ENCODE measurements at regions not wholly inside any gene's neighbourhood (a gene's known extent, or its start where the extent isn't known, plus 50 kb on each side); places are given as distances from the start of the nearest gene placed in this dataset.
"Not testable (repeated sequence)": the region's sequence is repeated elsewhere in the genome, so short reads cannot be mapped to it uniquely, and the experiment has no call there.

DNA sequence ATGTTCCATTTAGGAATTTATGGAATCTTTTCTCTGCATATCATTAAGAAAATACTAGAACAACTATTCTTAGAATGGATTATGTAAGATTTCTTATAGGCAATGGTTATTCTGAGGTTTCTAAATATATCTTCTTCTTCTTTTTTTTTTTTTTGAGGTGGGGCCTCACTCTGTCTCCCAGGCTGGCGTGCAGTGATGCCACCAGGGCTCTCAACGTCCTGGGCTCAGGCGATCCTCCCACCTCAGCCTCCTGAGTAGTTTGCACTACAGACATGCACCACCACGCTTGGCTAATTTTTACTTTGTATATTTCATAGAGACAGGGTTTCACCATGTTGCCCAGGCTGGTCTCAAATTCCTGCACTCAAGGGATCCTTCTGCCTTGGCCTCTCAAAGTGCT, 137.2 kb downstream of the SREK1 start:
- no peak overlapping the region for H3K27ac Mint-ChIP-seq
- H3K9me3 Mint-ChIP-seq = no peaks in the 10 kb centered on the region
- peaks cover 0 to 11% (median 4%) of the 10 kb centered on the region in 3 donors for H3K27me3 Mint-ChIP-seq (ENCODE audit: low read depth in 3 of 3)
- H3K4me3 Mint-ChIP-seq = no peak overlapping the region
- H3K4me1 Mint-ChIP-seq = no peaks in the 10 kb centered on the region
- H3K36me3 Mint-ChIP-seq = no peaks in the 10 kb centered on the region
- DNase-seq = no peak

DNA sequence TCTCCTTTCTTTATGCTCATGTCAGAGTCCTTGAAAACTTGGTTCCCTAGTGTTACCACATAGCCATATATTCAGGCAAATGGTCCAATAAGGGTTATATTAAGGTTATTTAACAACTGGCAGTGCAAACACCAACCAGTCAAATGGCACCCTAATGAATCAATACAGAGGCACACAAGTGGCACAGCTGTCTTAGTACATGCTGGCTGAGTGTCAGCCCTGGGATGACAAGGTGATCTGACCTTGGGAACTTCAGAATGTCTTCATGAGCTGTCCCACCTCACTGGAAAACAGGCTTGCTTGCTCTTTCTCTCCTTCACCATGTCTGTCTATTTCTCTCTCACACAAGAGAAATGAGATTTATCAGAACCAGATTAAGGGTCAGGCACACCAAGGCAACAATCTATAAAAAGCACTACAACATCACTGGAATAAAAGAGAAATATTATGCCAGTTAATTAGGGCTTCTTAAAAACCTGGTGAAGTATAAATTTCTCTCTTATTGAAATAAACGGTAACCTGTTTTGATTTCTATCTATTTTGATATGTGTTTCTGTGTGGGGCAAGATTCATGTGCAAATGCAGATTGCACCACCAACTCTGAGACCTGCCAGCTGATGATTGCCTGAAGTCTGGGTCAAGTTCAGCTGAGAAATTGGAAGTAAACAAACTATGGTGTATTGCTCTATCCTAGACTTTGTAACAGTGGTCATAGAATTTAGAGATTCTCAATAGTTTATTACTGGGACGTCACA, 140.7 kb downstream of the SREK1 start:
- H3K9me3 Mint-ChIP-seq = peaks cover 0 to 1% (median 0%) of the 10 kb centered on the region in 6 donors
- no peak overlapping the region for H3K27ac Mint-ChIP-seq
- H3K4me1 Mint-ChIP-seq = no peaks in the 10 kb centered on the region
- DNase-seq = no peak
- no peak overlapping the region for H3K4me3 Mint-ChIP-seq
- no peaks in the 10 kb centered on the region for H3K36me3 Mint-ChIP-seq
- H3K27me3 Mint-ChIP-seq (ENCODE audit: low read depth in 3 of 3) = peaks cover 0 to 4% (median 0%) of the 10 kb centered on the region in 3 donors

DNA sequence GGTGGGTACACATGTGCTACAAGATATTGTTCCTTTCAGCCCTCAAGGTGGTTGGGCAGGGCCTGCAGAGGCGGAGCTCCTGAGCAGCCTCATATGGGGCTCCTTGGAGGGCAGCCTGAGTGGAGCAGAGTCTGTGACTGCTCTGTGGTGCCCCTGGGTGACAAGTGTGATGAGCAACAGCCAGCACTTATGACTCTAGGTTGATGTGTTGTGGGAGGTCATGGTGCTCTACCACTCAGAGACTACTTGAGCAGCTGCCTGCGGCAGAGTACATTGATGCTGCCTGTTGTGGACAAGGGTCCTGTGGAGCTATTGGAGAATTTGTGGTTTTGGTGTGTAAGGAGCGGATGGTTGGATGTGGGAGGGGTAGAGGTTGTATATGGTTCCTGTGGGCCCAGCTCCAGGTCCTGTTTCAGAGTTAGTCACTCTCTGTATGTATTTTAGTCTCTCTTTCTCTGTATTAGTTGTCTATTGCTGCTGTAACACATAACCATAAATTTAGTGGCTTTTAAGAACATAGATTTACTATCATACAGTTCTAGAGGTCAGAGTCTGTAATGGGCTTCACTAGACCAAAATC, 141.3 kb downstream of the SREK1 start:
- DNase-seq = no peak
- Mint-ChIP-seq H3K4me3 (no peak overlapping the region), H3K4me1 (no peaks in the 10 kb centered on the region)

DNA sequence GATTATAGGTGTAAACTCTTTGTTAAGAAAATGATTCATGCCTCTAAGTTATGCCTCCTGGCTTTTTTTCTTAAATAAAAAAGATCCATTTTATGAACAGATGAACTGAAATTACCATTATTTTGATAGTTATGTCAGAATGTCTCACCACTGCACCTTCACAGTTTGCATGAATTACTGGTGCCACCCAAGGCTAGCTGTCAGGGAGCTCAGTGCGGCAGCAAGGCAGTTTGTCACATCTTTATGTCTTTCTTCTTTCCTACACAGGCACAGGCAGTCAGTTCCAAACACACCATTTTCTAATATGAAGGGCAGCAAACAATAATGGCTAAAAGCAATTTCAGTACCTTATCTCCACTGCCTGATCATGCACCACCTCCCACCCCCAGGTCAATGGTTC, 147.7 kb downstream of the SREK1 start:
- H3K4me1 Mint-ChIP-seq = no peaks in the 10 kb centered on the region
- peaks cover 0 to 5% (median 4%) of the 10 kb centered on the region in 3 donors for H3K27me3 Mint-ChIP-seq (ENCODE audit: low read depth in 3 of 3)
- peaks cover 0 to 1% (median 0%) of the 10 kb centered on the region in 6 donors for H3K9me3 Mint-ChIP-seq
- H3K36me3 Mint-ChIP-seq = no peaks in the 10 kb centered on the region
- no peak for DNase-seq
- no peak overlapping the region for H3K4me3 Mint-ChIP-seq
- no peak overlapping the region for H3K27ac Mint-ChIP-seq

More for the DNA sequence above, 141.3 kb downstream of the SREK1 start:
- Mint-ChIP-seq H3K9me3 (peaks cover 0 to 1% (median 0%) of the 10 kb centered on the region in 6 donors), H3K27me3 (ENCODE audit: low read depth in 3 of 3) (peaks cover 0 to 2% (median 0%) of the 10 kb centered on the region in 3 donors), H3K27ac (no peak overlapping the region), H3K36me3 (no peaks in the 10 kb centered on the region)

DNA sequence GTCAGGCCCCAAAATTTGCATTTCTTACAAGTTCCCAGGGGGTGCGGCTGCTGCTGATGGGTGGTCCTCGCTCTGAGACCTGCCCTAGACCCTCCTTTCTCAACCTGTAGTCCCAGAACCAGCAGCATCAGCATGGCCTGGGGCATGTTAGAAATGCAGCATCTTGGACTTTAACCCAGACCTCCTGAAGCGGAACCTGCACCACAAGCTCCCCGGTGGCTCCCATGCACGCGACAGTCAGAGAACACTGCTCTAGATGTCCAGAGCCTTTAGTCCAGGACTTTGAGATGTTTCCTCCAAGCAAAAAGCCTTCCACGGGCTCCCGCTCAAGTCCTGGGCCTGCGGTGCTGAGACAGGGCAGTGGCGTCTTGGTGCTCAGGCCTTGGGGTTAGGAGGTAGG, 149.8 kb downstream of the SREK1 start:
- H3K27ac Mint-ChIP-seq; H3K9me3 Mint-ChIP-seq; H3K4me1 Mint-ChIP-seq; H3K4me3 Mint-ChIP-seq; H3K27me3 Mint-ChIP-seq (ENCODE audit: low read depth in 3 of 3); H3K36me3 Mint-ChIP-seq; DNase-seq: not testable (repeated sequence)

DNA sequence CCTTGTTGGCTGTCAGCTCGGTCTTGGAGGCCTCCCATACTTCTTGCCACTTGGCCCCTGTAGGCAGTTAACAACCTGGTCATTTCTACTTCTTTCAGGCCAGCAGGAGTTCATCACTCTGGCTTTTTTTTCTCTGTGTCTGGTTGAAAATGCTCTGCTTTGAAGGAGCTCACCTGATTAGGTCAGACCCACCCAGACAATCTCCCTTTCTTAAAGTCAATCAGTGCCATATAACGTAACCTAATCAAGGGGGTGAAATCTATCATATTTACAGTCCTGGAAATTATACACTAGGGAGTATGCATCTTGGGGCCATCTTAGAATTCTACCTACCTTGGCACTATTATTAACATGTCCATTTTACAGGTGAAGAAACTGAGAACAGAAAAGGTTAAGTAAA, 155.4 kb downstream of the SREK1 start:
- H3K4me1 Mint-ChIP-seq = no peaks in the 10 kb centered on the region
- H3K4me3 Mint-ChIP-seq = no peak overlapping the region
- no peak overlapping the region for H3K27ac Mint-ChIP-seq
- no peak for DNase-seq
- H3K36me3 Mint-ChIP-seq = no peaks in the 10 kb centered on the region
- H3K9me3 Mint-ChIP-seq = peaks cover 0 to 3% (median 0%) of the 10 kb centered on the region in 6 donors
- peaks cover 4 to 6% (median 5%) of the 10 kb centered on the region in 3 donors for H3K27me3 Mint-ChIP-seq (ENCODE audit: low read depth in 3 of 3)

DNA sequence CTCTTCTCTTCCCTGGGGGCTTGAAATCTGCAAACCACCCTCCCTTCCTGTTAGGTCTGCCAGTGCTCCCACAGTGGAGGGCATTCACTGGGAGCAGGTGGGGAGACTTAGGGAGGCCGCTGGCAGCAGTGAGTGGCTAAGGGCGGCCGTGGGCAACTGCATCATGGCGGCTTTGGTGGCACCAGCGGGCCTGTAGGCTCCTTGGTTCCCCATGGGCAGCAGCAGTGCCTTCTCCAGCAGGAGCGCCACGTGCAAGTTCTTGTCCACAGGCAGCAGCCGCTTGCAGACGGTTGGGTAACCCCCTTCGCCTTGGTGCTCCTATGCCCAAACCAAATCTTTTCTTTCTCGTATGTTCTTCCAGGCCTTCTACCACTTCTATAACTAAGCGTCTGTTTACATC, 158.2 kb downstream of the SREK1 start:
- no peaks in the 10 kb centered on the region for H3K9me3 Mint-ChIP-seq
- no peaks in the 10 kb centered on the region for H3K4me1 Mint-ChIP-seq
- no peak overlapping the region for H3K4me3 Mint-ChIP-seq
- DNase-seq = no peak
- H3K27ac Mint-ChIP-seq = no peak overlapping the region
- peaks cover 0 to 14% (median 10%) of the 10 kb centered on the region in 3 donors for H3K27me3 Mint-ChIP-seq (ENCODE audit: low read depth in 3 of 3)
- H3K36me3 Mint-ChIP-seq = no peaks in the 10 kb centered on the region

DNA sequence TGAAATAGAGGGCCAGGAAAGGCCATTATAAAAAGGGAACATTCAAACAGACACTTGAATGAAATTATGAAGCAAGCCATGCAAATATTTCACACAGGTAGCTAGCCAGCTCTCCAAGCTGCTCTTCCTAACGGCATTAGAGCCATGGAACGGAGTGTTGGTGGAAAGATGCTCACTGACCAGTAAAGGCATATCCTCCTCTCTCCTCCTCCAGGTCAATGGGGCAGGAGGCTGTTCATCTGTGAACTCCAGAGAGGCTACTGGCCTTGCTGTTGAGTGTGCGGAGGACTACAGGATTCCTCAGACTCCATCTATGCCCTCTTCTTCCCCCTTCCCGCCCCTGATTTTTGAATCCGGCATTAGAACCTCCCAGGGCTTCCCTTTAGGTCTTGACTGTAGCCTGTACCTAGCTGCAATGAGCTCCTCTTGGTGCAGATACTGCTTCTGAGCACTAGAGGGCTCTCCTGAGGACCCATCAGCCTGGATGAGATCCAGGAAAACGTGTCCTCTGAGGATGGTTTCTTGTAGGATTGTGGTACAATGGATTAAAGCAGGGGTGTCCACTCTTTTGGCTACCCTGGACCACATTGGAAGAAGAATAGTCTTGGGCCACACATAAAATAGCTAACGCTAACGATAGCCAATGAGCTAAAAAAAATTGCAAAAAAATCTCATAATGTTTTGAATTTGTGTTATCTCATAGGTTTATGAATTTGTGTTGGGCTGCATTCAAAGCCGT, 162.2 kb downstream of the SREK1 start:
- no peaks in the 10 kb centered on the region for H3K36me3 Mint-ChIP-seq
- no peak overlapping the region for H3K4me3 Mint-ChIP-seq
- peak in 2 of 3 donors; percentile 5 to 8 for DNase-seq
- no peaks in the 10 kb centered on the region for H3K9me3 Mint-ChIP-seq
- no peaks in the 10 kb centered on the region for H3K4me1 Mint-ChIP-seq
- H3K27me3 Mint-ChIP-seq (ENCODE audit: low read depth in 3 of 3) = peaks cover 4 to 17% (median 10%) of the 10 kb centered on the region in 3 donors
- no peak overlapping the region for H3K27ac Mint-ChIP-seq

DNA sequence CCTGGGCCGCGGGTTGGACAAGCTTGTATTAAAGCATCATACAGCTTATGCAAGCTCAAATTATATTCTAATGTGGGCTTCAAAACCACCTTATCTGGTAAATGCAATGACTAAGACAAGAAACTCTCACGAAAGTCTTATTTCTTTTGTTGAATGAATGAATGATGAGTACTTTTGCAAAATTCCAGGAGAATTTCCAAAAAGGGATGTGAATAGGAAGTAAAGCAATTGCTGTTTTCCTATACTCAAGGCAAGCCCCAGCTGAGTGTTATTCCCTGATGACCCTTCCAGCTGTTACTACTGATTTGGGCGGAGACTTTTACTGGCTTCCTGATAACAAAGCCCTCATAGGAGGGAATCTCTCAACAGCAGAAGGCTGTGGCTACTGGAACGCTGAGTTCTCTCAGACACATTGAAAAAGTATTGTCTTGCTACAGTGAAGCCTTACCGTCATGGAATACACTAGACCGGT, 162.8 kb downstream of the SREK1 start:
- H3K4me1 Mint-ChIP-seq = no peaks in the 10 kb centered on the region
- no peak overlapping the region for H3K4me3 Mint-ChIP-seq
- H3K27ac Mint-ChIP-seq = no peak overlapping the region
- no peaks in the 10 kb centered on the region for H3K36me3 Mint-ChIP-seq
- H3K27me3 Mint-ChIP-seq (ENCODE audit: low read depth in 3 of 3) = peaks cover 5 to 15% (median 5%) of the 10 kb centered on the region in 3 donors
- H3K9me3 Mint-ChIP-seq = no peaks in the 10 kb centered on the region
- no peak for DNase-seq

DNA sequence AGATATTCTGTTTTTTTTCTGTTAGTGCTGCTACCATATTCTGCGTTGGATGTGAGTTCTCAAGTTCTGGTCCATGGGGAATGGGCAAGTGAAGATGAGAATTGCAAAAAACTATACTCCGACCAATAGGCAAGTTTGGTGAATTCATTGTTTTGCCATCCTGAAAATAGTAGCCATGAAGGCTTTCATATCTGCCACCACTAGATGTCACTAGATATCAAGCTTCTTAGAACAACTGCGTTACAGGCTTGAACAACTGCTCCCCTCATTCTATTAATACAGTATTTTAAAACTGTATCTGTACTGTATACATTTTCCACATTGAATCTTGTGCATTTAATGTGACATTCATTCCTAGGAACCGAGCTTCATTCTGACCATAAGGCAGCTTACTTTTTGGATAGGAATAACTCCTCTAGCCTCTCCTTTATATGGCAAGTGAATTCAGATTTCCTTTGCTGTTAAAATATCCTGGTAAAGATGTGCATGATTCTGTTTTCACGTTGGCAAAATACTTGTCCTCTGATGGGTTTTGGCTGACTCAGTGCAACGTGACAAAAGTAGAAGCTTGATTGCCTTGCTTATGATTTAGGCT, 163.6 kb downstream of the SREK1 start:
- no peaks in the 10 kb centered on the region for H3K9me3 Mint-ChIP-seq
- peak in 2 of 3 donors; percentile 18 to 34 for DNase-seq
- no peak overlapping the region for H3K27ac Mint-ChIP-seq
- H3K4me1 Mint-ChIP-seq = no peaks in the 10 kb centered on the region
- no peaks in the 10 kb centered on the region for H3K36me3 Mint-ChIP-seq
- H3K27me3 Mint-ChIP-seq (ENCODE audit: low read depth in 3 of 3) = peaks cover 5 to 15% (median 8%) of the 10 kb centered on the region in 3 donors
- no peak overlapping the region for H3K4me3 Mint-ChIP-seq

DNA sequence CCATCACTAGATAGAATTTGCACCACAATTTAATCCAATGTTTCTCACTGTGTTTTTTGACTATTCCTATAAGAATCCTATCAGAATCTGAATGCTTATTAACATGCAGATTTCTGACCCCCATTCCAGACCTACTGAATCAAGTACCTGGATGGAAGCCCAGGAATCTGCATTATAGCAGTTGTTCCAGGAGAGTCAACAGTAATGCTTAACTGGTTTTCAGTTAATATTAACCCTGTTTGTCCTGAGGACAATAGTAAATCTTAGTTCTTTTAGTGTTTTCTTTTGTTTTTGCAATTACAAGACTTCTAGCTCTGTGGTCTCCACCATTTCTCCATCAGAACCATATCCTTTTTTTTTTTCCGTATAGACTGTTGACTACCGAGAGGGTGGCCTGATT, 168.2 kb downstream of the SREK1 start:
- Mint-ChIP-seq H3K4me3 (no peak overlapping the region), H3K9me3 (peaks cover 0 to 9% (median 4%) of the 10 kb centered on the region in 6 donors), H3K36me3 (peaks cover 0 to 5% (median 0%) of the 10 kb centered on the region in 3 donors), H3K27me3 (ENCODE audit: low read depth in 3 of 3) (peaks cover 3 to 15% (median 5%) of the 10 kb centered on the region in 3 donors), H3K27ac (no peak overlapping the region), H3K4me1 (no peaks in the 10 kb centered on the region)
- no peak for DNase-seq

DNA sequence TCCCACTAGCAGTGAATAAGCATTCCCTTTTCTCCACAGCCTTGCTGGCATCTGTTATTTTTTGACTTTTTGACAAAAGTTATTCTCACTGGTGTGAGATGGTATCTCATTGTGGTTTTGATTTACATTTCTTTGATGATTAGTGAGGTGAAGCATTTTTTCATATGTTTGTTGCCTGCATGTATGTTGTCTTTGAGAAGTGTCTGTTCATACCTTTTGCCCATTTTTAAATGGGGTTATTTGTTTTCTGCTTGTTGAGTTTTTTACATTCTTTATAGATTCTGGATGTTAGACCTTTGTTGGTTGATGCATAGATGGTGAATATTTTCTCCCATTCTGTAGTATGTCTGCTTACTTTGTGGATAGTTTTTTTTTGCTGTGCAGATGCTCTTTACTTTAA, 171.7 kb downstream of the SREK1 start:
- H3K27ac Mint-ChIP-seq = no peak overlapping the region
- H3K36me3 Mint-ChIP-seq = peaks cover 0 to 5% (median 0%) of the 10 kb centered on the region in 3 donors
- peaks cover 1 to 14% (median 5%) of the 10 kb centered on the region in 3 donors for H3K27me3 Mint-ChIP-seq (ENCODE audit: low read depth in 3 of 3)
- H3K4me3 Mint-ChIP-seq = no peak overlapping the region
- DNase-seq = no peak
- H3K9me3 Mint-ChIP-seq = peaks cover 0 to 9% (median 4%) of the 10 kb centered on the region in 6 donors
- no peaks in the 10 kb centered on the region for H3K4me1 Mint-ChIP-seq

DNA sequence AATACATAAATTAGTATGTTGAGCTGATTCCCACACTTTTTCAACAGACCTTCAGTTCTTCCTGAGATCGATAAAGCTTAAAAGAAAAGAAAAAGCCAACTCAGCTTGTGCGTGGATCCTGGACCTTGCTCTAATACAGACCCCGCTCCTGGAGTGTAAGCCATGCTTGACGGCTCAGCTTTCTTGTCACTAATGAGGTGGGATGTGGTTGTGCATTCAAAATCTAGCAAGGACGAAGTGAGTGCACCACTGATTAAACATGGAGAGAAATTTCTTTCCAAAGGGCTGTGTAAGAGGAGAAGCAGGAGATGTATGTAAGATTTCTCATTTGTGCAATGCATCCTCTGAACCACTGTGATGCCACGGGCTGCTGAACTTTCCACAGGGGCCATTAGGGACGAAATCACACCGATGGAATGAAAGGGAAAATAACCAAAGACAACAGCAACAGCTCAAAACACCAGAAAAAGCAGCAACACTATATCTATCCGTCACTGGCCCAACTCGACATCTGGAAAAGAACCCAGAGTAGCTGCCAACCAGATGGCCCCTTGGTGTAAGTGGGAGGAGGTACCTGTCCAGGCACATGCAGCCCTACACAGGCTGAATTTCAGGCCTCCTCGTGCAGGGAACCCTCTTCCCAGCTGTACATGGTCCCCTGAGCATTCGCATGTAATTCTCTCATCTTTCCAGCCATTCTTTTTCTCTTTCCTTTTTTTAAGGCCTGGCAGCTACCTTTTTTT, 178.9 kb downstream of the SREK1 start:
- no peak overlapping the region for H3K4me3 Mint-ChIP-seq

More for the DNA sequence above, 178.9 kb downstream of the SREK1 start:
- no peaks in the 10 kb centered on the region for H3K4me1 Mint-ChIP-seq
- peaks cover 2 to 5% (median 4%) of the 10 kb centered on the region in 3 donors for H3K27me3 Mint-ChIP-seq (ENCODE audit: low read depth in 3 of 3)
- DNase-seq = no peak
- no peaks in the 10 kb centered on the region for H3K9me3 Mint-ChIP-seq
- no peaks in the 10 kb centered on the region for H3K36me3 Mint-ChIP-seq
- H3K27ac Mint-ChIP-seq = no peak overlapping the region
